OCI-LY7 (cell line): ENCODE measurements at regions not wholly inside any gene's neighbourhood (a gene's known extent, or its start where the extent isn't known, plus 50 kb on each side); places are given as distances from the start of the nearest gene placed in this dataset.

Source experiments
- BruUV-seq: library from RNA; stranded (reverse); fragments of 400-500 nt; replicated peaks from 2 replicates; lab custom pipeline; 2021; lab: Mats Ljungman, UMichigan
- CTCF ChIA-PET: fragments of 300-600 bp; sonication (Branson Sonifier 250); formaldehyde crosslinking; loops from one replicate; lab custom pipeline; 2022; ENCODE audit warnings: antibody characterized with exemption; ENCODE audit not compliant: unreplicated experiment; lab: Charles Lee
- POLR2A ChIA-PET: fragments of 300-600 bp; sonication (Branson Sonifier 250); formaldehyde crosslinking; loops from one replicate; lab custom pipeline; 2022; ENCODE audit warnings: antibody characterized with exemption; lab: Charles Lee
- DNase-seq: peaks from one replicate; pipeline ENCODE4 v3.0.0-alpha.2; 2015; ENCODE audit warnings: low spot score
- H2AFZ ChIP-seq: fragments of 200-600 bp; sonication (generic), shearing (Covaris generic); 2 replicates; pipeline ENCODE4 v1.6.1; 2014; ENCODE audit warnings: mild to moderate bottlenecking, antibody characterized with exemption, low read length, moderate library complexity
- H3K27ac ChIP-seq: fragments of 200-600 bp; sonication (generic); 2 replicates; pipeline ENCODE4 v1.5.1; 2014; ENCODE audit warnings: mixed run types, low read depth, mild to moderate bottlenecking, moderate library complexity, low read length, inconsistent platforms; ENCODE audit not compliant: poor library complexity, severe bottlenecking
- H3K36me3 ChIP-seq: fragments of 200-600 bp; sonication (generic); 2 replicates; pipeline ENCODE4 v1.6.1; 2014; ENCODE audit warnings: mild to moderate bottlenecking, antibody characterized with exemption, low read length, moderate library complexity, mixed read lengths; ENCODE audit not compliant: insufficient read depth
- H3K4me1 ChIP-seq: fragments of 200-600 bp; sonication (generic); 2 replicates; pipeline ENCODE4 v1.5.1; 2014; ENCODE audit warnings: mild to moderate bottlenecking, low read length; ENCODE audit not compliant: insufficient read depth, poor library complexity, severe bottlenecking
- H3K4me2 ChIP-seq: fragments of 200-600 bp; sonication (generic); 2 replicates; pipeline ENCODE4 v1.6.1; 2014; ENCODE audit warnings: mild to moderate bottlenecking, low read length
- H3K4me3 ChIP-seq: fragments of 200-600 bp; sonication (generic); 2 replicates; pipeline ENCODE4 v1.5.1; 2014; ENCODE audit warnings: mild to moderate bottlenecking, low read depth, low read length; ENCODE audit not compliant: poor library complexity, severe bottlenecking
- H3K79me2 ChIP-seq: fragments of 200-600 bp; sonication (generic); 2 replicates; pipeline ENCODE4 v1.6.1; 2016; ENCODE audit warnings: low read depth, mild to moderate bottlenecking, low read length, moderate library complexity, mixed read lengths; ENCODE audit not compliant: insufficient read depth
- H3K9me2 ChIP-seq: fragments of 200-600 bp; sonication (generic); 2 replicates; pipeline ENCODE4 v1.6.1; 2016; ENCODE audit warnings: mild to moderate bottlenecking, low read length, mixed read lengths; ENCODE audit not compliant: insufficient read depth
- H3K9me3 ChIP-seq: fragments of 200-600 bp; sonication (generic); 2 replicates; pipeline ENCODE4 v1.6.1; 2014; ENCODE audit warnings: mild to moderate bottlenecking, mixed run types, low read length, mixed read lengths
- H4K20me1 ChIP-seq: fragments of 200-600 bp; sonication (generic); 2 replicates; pipeline ENCODE4 v1.6.1; 2014; ENCODE audit warnings: mild to moderate bottlenecking, antibody characterized with exemption, low read length, moderate library complexity, mixed read lengths; ENCODE audit not compliant: insufficient read depth
- EZH2phosphoT487 ChIP-seq: fragments of 200-600 bp; sonication (generic); IDR thresholded peaks from 2 replicates; pipeline ENCODE4 v1.6.1; 2018; ENCODE audit warnings: low read depth, borderline replicate concordance, mild to moderate bottlenecking, mixed run types, antibody characterized with exemption, low read length, moderate library complexity, mixed read lengths
- intact Hi-C: fragments of 100-400 bp; cut with micrococcal nuclease; formaldehyde crosslinking; loops from one replicate; pipeline ENCODE4 v1.10.0; 2022; ENCODE audit not compliant: unreplicated experiment
- TF ChIP-seq, protein P1 (sequence below): fragments of 200-600 bp; sonication (generic); conservative IDR thresholded peaks from 2 replicates; pipeline ENCODE4 v1.5.1; 2014; ENCODE audit warnings: mild to moderate bottlenecking, antibody characterized with exemption, low read length, moderate library complexity, mixed read lengths

DNA sequence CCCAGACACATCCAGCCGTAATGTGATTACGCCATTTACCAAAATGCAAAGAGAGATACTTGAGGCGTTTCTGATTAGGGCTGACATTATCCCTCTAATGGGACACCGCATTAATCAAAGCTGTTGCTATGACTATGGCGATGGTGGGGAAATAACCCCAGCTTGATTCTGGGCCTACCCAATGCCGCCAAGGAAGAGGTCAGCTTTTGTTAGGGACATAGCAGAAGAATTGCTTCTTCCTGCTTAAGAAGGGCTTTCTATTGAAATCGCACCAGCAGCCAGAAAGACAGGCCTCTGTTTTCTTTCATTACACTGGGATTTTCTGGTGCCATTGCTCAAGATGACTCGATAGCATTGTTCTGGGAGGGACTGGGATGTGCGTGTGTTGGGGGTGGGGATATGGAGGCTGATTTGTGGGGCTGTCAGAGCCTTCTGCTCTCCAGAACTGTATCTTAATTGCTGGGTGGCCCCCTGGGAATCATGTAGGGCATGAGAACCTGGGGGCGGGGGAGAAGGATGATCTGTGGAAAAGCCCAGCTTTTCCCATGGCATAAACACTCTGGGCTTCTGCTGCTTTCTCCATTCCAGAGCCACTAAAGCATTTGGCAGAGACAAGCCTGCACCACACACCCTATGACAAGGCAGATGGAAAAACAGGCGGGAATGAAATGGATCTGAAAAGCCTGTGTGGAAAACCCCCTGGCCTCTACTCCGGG, 106.5 kb upstream of the RAD23B start:
- no peaks in the 10 kb centered on the region for H3K4me1 ChIP-seq
- CTCF ChIA-PET = interaction anchor here (0.6 kb wide), 2 partner anchors 23 to 131 kb away, joined by 3 read pairs; no protein-coding TSS in a partner anchor
- intact Hi-C loops = no loop called here

DNA sequence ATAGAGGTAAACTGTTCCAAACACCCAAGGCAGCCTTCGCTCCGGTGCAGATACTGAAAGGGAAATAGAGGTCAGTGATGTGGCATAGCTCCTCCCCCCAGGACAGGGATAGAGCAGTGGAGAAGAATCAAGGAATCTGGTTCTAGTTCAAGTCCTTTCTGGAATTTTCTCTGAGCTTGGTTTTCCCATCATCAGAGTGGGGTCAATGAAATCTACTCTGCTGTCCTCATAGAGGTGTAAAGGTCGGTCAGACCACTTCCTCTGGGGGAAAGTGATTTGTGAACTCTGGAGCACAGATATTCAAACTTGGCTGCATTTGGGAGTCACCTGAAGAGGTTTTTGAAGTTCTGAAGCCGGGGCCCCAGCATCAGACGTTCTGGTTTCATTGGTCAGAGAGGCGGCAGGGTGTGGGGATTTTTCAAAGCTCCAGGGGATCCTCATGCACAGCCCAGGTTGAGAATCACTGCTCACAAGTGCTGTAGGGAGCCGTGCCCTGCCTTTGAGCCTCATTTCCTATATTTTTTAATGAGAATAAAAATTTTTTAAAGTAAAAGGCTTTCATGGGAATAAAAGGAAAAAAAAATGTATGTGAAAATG, 105.7 kb upstream of the RAD23B start:
- no peaks in the 10 kb centered on the region for H4K20me1 ChIP-seq
- no peak for DNase-seq
- ChIA-PET CTCF (no interaction called here), POLR2A (interaction anchor here (0.5 to 0.6 kb wide), 2 partner anchors 13 to 30 kb away, joined by 3 to 5 read pairs; no protein-coding TSS in a partner anchor)
- H3K79me2 ChIP-seq = no peaks in the 10 kb centered on the region
- intact Hi-C loops = no loop called here
- no peak overlapping the region for H3K27ac ChIP-seq
- H2AFZ ChIP-seq = no peak overlapping the region
- no peaks in the 10 kb centered on the region for H3K36me3 ChIP-seq
- no peaks in the 10 kb centered on the region for H3K9me2 ChIP-seq
- BruUV-seq = no TSS peak
- no peak for TF ChIP-seq EZH2phosphoT487
- TF ChIP-seq, protein P1, sequence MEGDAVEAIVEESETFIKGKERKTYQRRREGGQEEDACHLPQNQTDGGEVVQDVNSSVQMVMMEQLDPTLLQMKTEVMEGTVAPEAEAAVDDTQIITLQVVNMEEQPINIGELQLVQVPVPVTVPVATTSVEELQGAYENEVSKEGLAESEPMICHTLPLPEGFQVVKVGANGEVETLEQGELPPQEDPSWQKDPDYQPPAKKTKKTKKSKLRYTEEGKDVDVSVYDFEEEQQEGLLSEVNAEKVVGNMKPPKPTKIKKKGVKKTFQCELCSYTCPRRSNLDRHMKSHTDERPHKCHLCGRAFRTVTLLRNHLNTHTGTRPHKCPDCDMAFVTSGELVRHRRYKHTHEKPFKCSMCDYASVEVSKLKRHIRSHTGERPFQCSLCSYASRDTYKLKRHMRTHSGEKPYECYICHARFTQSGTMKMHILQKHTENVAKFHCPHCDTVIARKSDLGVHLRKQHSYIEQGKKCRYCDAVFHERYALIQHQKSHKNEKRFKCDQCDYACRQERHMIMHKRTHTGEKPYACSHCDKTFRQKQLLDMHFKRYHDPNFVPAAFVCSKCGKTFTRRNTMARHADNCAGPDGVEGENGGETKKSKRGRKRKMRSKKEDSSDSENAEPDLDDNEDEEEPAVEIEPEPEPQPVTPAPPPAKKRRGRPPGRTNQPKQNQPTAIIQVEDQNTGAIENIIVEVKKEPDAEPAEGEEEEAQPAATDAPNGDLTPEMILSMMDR = no peak
- H3K9me3 ChIP-seq = no peaks in the 10 kb centered on the region
- H3K4me3 ChIP-seq = no peak overlapping the region
- no peak overlapping the region for H3K4me2 ChIP-seq
- H3K4me1 ChIP-seq = no peaks in the 10 kb centered on the region

More for the DNA sequence above, 106.5 kb upstream of the RAD23B start:
- H3K9me2 ChIP-seq = no peaks in the 10 kb centered on the region
- H3K4me2 ChIP-seq = no peak overlapping the region
- no peaks in the 10 kb centered on the region for H3K9me3 ChIP-seq
- H3K36me3 ChIP-seq = no peaks in the 10 kb centered on the region
- no peak overlapping the region for H3K4me3 ChIP-seq
- no TSS peak for BruUV-seq
- no peak overlapping the region for H3K27ac ChIP-seq
- no peaks in the 10 kb centered on the region for H4K20me1 ChIP-seq
- DNase-seq = no peak
- H3K79me2 ChIP-seq = no peaks in the 10 kb centered on the region
- POLR2A ChIA-PET = interaction anchor here (0.5 kb wide), 1 partner anchor 14 kb away, joined by 5 read pairs; no protein-coding TSS in a partner anchor
- no peak overlapping the region for H2AFZ ChIP-seq
- TF ChIP-seq, protein P1 = no peak
- TF ChIP-seq EZH2phosphoT487 = no peak

- H3K36me3 ChIP-seq = no peaks in the 10 kb centered on the region
- no peaks in the 10 kb centered on the region for H3K9me3 ChIP-seq
- intact Hi-C loops = no loop called here
- no peak overlapping the region for H3K4me3 ChIP-seq
- H2AFZ ChIP-seq = no peak overlapping the region
- TF ChIP-seq, protein P1 = no peak
- no peak for TF ChIP-seq EZH2phosphoT487
- POLR2A ChIA-PET = interaction anchor here (0.6 kb wide), 1 partner anchor 31 kb away, joined by 3 read pairs; no protein-coding TSS in a partner anchor
- no peaks in the 10 kb centered on the region for H3K79me2 ChIP-seq
- no peak overlapping the region for H3K27ac ChIP-seq
- no peaks in the 10 kb centered on the region for H4K20me1 ChIP-seq
- H3K4me1 ChIP-seq = no peaks in the 10 kb centered on the region
- DNase-seq = no peak
- no TSS peak for BruUV-seq
- no peak overlapping the region for H3K4me2 ChIP-seq
- no peaks in the 10 kb centered on the region for H3K9me2 ChIP-seq
- CTCF ChIA-PET = no interaction called here
These were observed 105.2 kb upstream of the RAD23B start for GRCh38 chr9:107177857-107178256.
